HG02759 (cell line): ENCODE measurements at regions not wholly inside any gene's neighbourhood (a gene's known extent, or its start where the extent isn't known, plus 50 kb on each side); places are given as distances from the start of the nearest gene placed in this dataset.
A peak's percentile ranks its signal among the peaks of the same experiment; 100 is the strongest.

ENCODE experiments used
- ATAC-seq: cut with Tn5 transposase; IDR thresholded peaks from one replicate; pipeline ENCODE4 v1.9.1; 2021; ENCODE audit warnings: mild to moderate bottlenecking, moderate library complexity; ENCODE audit not compliant: unreplicated experiment

- no peak for ATAC-seq
Measured at GRCh38 chr9:115169003-115169402, 51.0 kb upstream of the TNC start.

- ATAC-seq, result no peak
Measured at GRCh38 chr9:115170358-115171073, 52.6 kb upstream of the TNC start.

GRCh38 chr9:115171921-115172388, 54.0 kb upstream of the TNC start:
- no peak for ATAC-seq

- ATAC-seq, result no peak
Measured at GRCh38 chr9:115182264-115182663, 64.3 kb upstream of the TNC start.

- no peak for ATAC-seq
Measured at GRCh38 chr9:115183436-115183835, 65.5 kb upstream of the TNC start.

DNA sequence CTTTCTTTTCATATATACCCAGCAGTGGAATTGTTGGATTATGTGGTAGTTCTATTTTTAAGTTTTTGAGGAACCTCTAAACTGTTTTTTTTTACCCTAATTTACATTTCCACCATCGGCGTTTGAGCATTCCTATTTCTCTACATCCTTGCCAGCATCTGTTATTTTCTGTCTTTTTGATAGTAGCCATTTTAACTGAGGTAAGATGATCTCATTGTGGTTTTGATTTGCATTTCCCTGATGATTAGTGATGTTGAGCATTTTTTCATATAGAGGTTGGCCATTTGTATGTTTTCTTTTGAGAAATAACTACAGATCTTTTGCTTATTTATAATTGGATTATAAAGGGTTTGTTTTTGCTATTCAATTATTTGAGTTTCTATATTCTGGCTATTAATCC, 71.7 kb upstream of the TNC start:
- no peak for ATAC-seq

DNA sequence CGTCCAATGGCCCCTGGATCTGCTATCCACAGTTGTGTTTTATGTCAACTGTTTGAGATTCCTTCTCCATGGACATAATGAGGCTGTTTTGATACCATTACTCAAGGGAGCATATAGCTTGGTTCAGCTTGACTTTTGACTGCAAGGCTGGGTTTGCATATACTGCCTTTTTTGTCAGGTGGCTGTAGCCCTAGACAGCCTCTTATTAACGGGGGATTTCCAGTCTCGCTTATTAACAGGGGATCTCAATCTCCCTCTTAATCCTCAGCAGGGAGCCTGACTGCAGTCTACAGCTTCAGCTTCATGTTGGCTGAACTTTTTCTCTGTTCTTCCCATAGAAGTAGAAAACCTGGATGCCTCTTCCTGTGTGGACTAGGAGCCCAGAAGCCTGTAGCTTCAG, 73.7 kb upstream of the TNC start:
- peak; percentile 59 for ATAC-seq

- ATAC-seq, result no peak
Measured at GRCh38 chr9:115192280-115192679, 74.3 kb upstream of the TNC start.

DNA sequence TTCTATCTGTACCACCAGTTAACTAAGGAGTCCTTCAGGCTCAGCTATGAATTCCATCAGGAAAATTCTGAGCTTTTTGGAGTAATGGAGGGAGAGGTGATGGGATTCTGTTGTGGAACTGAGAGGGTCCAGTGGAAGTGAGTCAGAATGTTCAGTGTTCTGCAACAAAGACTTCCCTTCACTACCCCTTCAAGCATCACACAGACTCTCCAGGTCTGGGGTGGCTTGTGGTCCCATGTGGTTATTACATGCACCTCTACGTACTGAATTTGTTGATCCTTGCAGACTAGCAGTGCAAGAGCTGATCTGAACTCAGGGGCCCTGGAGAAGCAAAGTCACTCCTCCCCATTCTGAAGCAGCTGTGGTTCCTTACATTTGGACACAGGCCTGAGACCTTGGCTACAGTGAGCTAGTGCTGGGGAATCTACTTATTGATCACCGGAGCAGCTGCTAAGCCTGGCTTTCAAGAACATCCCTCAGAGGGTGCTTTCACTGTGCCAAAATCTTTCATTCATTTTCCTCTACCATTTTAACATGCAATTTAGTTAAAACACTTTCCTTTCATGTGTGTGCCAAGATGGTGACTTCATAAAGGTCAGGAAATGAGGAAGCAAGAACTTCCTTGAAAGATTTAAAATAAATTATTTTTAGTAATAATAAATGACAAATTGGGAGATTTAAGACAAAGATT, 75.0 kb upstream of the TNC start:
- ATAC-seq, result peak; percentile 74

- no peak for ATAC-seq
Measured at GRCh38 chr9:115193777-115194176, 75.8 kb upstream of the TNC start.

GRCh38 chr9:115194216-115194615, 76.3 kb upstream of the TNC start:
- no peak for ATAC-seq

- ATAC-seq, result no peak
Measured at GRCh38 chr9:115195912-115196311, 78.0 kb upstream of the TNC start.

DNA sequence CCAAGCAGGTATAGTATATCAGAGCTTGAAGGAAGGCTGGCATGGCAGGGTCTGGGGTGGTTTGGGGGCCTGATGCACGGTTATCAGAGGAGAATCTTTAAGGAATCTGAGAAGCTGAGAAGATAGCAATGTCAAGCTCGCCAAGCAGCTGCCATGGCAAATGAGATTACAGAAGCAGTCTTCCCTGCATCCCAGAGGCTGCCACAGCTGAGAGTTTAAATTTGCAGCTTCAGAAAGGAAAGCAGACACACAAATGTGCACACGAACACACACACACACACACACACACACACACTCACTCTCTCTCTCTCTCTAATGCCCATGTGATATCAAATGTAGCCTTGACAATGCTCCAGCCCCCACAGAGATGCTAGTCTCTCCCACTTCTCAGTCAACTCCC, 79.0 kb upstream of the TNC start:
- no peak for ATAC-seq

DNA sequence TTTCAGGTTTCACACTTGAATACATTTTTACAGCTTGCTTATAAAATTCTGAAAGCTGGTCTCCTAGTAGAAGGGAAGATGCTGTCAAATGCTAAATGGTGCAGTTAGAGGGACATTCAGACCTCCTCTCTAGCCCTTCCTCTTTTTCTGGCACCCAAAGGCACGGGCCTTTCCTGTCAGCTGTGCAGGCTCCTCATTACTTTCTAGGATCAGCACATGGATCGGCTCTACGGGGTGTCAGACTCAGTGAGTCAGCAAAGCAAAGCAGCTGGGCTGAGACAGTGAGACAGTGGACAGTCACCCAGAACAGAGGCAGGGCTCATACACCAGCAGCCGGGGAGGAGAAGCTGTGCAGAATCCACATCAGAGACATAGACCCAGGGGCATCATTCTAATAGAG, 80.0 kb upstream of the TNC start:
- ATAC-seq, result no peak

GRCh38 chr9:115200711-115201505, 83.0 kb upstream of the TNC start:
- ATAC-seq, result no peak

GRCh38 chr9:115202181-115202580, 84.2 kb upstream of the TNC start:
- no peak for ATAC-seq

DNA sequence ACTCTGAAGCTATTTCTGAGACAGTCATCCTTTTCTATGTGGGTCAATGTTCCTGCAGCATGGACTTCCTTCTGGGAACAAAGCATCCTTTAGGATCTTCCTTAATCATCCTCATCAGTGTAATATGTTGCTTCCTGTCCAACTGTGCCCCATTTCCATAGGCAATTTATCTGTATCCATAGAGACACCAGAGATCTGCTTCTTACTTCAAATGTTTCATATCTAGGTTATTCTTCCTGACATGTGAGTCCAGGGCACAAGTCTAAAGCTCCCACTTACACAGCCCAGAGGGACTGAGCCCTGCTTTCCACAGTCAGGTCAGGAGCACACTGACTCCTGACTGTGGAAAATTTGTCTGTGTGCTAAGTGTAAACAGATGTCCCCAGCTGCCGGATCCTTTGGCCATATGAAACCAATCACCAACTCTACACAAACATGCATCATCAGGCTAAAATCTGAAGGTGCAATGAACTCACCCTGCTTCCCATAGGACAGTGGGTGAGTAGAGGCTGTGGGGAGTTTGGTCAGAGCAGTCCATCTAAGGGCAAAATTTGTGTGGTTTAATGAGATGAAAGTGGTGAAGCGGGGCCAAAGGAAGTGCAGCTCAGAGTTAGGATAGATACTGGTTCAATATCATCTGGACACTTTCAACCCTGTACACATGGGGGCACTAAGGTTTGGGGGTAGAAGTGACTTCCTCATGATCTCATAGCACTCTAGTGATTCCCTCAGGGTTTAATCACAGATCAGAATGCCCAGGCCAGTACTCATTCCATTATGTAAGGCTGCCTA, 85.2 kb upstream of the TNC start:
- no peak for ATAC-seq

DNA sequence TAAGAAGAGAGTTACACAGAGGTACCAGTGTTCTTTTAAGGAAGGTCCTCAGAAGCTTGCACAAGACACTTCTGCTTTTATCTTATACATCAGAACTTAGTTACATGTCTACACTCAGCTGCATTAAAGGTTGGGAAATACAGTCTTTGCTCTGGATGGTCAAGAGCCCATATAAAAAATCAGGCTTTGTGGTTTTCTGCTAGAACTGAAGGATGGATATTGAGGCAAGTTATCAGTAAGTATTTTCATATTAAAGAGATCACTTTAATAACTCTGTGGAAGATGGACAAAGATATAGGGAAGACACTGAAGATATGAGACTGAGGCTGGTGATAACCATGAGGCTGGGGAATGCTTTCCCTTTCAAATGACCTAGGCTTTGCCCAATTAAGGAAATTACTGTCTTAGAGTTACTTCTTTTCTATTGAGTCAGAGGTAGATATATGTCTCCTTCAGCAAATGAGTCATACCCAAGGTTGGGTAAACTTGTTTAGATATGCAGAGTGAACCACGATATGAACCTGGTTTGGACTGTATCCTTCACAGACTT, 87.0 kb upstream of the TNC start:
- ATAC-seq, result peak; percentile 55

DNA sequence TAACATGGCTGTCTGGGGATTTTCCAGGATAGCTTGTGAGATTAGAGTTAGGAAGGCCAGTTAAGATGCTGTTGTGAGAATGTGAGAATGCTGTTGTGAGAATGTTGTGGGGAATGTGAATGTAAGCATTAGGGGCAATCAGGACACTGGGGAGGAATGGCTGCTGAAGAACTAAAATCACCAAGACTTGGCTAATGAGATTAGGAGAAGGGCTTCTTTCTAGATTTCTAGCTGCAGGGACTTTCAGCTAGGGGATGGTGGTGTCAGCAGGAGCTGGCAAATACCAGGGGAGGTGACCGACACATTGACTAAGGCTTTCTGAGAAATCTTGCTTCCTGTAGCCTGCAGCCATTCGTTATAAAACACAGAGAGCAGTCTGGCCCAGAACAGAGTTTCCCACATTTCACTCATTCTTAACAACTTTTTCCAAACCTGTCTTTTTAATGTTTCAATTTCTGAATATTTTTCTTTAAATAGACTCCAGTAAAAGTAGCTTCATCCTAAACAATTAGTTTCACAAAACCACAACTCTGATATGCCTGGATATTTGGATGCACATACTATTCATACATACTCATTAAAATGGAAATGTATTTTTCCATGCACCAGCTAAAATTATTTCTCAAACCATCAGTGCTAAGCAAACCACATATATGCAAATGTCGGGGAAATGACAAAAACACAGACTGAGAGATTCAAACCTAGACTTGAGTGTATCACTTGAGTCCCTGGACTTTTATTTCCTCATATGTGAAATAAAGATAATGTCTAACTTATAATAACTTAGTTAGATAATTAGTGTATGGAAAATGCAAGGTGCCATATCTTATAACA, 89.3 kb upstream of the TNC start:
- peak; percentile 45 for ATAC-seq

DNA sequence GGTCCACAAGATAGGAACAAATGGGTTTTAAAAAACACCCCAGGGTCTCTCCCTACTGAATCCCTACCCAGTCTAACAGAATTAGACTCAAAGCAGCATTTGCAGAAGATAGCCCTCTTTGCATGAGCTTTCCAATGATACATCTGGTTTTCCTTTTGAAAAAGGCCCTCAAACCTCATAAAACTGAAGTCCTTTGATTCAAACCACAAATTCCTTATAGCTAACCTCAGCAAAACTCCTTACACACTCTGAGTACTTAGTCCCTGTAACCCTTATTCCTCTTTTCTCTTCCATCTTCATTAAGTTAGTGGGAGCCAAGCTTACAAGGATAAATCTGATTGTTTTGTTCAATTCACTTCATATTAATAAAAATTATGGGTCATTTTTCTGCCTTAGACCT, 90.5 kb upstream of the TNC start:
- no peak for ATAC-seq
